HG03045 (cell line): ENCODE measurements at regions not wholly inside any gene's neighbourhood (a gene's known extent, or its start where the extent isn't known, plus 50 kb on each side); places are given as distances from the start of the nearest gene placed in this dataset.

Source experiments
- ATAC-seq: cut with Tn5 transposase; IDR thresholded peaks from one replicate; pipeline ENCODE4 v1.9.1; 2021; ENCODE audit warnings: mild to moderate bottlenecking, moderate library complexity; ENCODE audit not compliant: unreplicated experiment

DNA sequence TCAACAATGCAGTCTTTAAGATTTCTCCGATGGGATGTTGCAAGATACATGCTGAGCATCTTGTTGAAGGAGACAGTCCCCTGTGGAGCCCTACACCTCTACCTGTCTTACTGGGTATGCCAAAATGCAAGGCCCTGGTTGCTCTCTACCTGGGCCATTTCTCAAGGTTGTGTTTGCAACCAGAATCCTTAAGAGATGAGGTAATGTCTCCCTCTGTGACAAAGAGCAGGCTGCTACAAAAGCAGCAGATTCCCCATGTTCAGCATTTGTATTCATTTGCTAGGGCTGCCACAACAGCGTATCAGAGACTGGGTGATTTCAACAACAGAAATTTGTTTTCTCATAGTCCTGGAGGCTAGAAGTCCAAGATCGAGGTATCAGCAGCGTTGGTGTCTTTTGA lies 138.4 kb upstream of the RPS23 start:
- ATAC-seq = no peak

DNA sequence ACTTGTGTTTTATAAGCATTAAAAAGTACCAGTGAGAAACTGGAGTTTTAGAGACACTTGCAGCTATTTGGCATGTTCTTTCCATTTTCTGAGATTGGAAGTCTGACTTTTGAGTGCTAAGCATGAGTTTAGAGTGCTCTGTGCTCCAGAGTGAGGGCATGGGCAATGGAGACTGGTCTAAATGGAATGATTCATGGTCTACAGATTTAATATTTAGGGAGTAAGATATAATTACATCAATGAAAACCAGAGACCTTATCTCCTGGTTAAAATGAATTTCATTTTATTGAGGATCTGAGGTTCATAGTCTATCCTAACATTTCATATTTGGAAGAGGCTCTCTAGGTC lies 135.9 kb upstream of the RPS23 start:
- ATAC-seq = no peak

DNA sequence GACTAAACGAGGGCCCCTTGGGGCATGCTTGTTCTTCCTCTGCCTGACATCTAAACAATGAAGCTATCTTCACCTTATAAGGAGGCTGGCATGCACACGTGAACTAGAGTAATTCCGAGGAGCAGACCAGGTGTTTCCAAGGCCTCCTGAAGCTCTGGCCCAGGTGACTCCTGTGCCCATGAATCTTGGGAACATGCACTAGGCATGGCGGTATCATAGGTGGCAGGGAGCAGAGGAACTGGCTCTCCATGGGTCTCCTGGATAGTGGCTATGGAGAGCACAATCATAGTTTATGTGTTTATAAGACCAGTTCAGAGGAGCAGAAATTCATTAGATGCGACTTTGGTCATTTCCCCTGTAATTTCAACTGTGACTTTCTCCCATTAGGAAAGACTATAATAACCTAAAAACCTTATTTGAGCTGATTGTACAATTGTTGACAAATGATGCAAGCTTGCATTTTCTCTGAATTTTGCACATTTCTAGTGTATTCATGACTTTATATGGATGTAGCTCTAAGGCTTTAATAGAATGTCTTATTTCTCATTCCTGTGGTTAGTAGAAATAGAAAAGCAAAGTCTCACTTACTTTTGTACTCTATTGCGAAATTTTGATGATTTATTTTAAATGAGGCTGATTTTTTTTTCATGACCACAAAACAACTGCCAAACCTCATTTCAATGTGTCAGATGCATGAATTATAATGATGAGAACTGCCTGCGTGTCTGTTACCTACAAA lies 135.3 kb upstream of the RPS23 start:
- ATAC-seq = no peak

DNA sequence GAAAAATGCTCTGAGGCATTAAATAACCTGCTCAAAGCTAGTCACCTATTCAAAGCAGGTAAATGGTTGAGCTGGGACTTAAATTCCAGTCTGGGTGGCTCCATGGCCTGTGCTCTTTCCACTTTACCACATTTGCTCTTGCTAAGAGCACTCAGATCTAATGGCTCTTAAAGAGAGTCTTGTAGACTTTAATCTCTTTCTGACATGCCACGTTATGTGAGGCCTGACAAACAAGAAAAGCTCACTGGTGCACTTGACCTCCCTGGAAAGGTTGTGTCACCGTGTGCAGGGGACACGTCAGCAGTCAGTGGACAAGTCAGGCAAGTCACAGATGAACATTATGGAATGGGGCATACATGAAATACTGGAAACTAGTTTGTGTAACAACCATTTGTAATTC lies 129.9 kb upstream of the RPS23 start:
- ATAC-seq = no peak

DNA sequence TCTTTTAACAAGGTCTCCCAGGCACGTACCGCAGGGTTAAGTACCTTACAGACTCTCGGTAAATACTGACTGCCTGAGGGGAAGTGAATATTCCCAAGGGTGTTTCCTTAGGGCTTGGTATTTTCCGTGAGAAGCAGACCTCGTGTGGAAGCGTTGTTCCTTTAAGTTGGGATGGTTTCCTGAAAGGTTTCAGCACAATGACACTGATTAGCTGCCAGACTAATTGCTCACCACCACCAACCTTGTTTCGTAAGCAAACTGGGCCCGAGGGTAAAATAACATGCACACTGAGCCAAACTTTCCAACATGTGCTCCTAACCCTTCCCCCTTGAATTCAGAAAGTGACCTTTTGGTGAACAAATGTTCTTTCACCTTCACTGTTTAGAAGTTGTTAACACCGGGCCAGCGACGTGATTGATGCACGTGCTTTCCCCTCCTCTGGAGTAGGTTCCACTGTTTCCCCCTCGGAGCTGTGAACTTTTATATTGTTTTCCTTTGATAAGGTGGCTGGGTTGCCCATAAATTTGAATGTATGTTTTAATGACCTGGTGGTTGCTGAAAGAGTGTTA lies 128.1 kb upstream of the RPS23 start:
- ATAC-seq = no peak

DNA sequence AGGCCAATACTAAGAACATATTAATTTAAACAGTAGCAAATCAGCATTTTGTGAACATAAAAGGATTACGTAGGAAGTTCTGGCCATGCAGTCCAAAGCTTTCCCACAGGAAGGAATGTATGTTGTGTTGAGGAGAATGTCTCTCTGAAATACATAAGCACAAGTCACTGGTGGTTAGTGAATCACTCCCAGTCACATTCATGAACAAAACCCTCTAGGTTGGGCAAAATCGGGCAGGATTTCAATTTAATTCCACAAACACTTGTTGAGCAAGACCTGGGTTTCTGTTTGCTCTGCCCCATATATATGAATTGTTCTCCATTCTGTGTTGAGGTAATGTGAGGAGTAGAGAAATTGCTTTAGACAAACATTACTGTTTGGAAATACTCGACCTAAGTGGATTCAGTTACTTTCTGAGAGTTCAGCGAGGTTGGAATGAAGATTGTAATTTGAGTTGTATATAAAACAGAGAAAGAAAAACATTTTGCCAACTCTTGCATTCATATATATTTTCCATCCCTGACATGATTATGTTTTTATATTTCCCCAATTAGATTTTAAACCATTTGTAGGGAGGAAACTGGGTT lies 127.6 kb upstream of the RPS23 start:
- ATAC-seq = no peak

DNA sequence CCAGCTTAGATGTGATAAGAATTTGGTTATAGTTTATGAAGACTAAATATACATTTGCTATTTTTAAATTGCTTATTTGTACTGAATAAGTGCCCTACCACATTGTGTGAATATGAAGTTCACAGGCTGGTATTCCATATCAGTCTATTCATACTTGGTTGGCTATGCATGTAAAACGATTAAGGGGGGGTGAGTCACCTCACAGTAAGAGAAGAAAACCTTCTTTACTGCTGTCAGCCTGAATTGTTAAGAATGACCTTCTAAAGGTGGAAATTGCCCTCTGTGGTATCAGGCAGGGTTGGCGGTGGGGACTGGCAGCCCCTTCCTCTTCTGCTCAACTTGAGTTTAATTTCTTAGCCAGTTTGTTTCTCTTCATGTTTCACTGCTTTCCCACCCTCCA lies 127.0 kb upstream of the RPS23 start:
- ATAC-seq = no peak

DNA sequence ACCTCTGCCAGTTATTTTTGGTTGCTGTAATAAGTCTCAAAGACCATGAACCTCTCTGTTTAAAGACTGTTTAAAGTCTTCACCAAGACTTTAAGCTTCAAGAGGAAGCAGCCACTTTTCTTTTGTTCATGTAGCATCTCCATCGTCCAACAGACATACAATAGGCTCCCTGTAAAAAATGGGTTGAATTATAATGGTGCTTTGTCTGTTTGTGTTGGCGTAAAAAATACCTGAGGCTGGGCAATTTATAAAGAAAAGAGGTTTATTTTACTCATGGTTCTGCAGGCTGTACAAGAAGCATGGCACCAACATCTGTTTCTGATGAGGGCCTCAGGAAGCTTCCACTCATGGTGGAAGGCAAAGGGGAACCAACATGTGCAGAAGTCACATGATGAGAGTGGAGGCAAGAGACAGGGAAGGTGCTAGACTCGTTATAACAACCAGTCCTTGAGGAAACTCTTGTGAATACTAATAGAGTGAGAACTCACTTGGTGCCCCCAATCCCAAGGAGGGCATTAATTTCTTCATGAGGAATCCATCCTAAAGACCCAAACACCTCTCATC lies 126.3 kb upstream of the RPS23 start:
- no peak for ATAC-seq

DNA sequence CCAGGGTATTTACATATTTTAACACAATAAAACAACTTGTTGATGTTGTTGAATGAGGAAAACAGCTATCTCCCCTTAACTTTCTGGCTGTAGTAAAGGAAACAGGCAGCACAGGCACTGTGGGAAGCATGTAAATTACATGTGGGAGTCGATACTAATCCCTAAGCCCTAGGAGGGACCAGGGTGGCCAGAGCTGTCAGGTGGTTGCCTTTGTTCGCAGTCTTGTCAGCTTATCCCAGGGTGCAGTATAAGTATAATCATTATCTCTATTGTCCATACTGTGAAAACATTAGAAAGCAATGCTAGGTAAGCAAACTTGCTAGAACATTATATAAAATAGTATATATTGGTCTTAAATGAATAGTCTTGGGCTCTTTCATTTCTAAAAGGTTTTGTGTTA lies 125.6 kb upstream of the RPS23 start:
- ATAC-seq = no peak

DNA sequence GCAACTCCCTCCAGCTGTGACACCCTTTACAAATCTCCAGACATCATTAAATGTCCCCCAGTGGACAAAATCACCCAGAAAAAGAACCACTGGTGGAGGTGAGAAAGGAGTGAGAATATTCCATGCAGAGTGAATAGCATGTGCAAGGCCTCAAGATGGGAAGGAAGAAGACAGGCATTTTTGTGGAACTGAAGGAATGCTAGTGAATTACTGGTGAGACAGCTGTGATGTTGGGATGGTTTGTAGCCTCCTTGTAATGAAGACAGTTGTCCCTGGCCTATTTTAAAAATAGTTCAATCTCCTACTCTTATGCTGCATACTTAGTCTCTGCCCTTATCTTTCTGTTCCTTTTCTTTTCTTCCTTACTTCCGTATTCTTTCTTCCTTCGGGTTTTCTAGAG lies 124.9 kb upstream of the RPS23 start:
- ATAC-seq = no peak

DNA sequence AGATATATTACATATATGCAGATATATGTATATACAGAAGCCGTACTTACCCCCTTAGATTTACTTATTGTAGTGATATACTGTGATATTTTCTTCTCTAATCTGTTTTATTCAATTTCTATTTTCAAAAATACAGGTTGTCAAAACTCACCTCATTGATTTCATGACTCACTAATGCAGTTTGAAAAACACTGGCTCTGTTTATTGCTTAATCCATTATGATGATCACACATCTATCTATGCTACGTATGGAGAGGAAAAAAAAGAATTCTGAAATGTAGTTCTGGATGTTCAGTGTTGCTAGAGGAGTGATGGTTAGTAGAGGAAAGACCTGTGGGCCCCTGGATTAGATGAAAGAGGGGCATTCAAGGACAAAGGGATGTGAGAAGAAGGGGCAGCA lies 121.0 kb upstream of the RPS23 start:
- ATAC-seq = no peak

DNA sequence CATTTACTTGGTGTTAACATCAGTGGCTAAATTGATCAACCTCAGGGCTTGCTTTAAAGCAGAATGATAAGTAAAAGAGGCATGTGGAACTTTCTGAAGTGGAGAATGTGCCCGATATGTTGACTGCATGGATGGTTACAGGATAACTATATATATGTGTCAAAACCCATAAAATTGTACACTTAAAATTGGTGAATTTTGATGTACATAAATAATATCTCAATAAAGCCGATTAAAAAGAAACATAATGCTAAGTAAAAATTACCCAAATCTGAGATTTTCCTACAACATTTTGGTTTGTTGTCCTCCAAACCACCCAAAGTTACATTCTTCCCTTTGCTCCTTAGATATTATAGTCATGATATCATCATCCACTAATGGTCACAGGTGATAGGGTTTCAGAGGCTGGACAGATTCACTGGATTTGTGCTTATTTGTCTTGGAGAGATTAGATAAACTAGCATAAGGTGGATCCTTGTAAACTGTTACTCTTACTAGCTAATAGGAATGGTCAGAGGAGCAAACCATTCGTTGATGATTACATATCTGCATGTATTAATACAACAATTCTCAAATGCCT lies 119.7 kb upstream of the RPS23 start:
- ATAC-seq = no peak

DNA sequence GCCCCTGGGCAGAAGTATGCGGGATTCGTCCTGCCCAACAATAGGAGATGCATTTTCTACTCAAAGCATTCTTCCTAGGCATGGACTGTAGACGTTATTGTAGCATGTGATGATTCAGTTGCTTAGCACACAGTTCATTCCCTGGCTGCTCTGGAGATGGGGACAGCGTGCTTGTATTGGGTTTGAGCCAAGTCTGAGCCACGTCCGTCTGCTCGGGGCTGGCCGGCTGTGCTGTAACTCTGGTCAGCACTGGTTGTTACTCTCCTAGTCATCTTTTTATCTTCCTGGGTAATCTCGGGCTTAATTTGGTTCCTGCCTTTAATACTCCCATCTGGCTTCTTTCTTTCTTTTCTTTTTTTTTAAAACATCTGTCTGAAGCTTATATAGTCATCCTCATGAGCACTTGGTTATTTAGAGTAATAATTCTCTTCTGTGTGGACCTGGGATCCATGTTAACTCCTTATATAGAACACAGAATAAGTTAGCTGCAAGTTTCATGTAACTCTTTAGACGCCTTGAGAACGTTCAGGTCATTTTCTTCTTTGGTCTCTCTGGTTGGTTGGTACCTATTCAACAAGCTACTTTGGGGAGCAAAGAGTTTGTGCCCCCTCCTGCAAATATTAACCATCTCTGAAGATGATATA lies 118.8 kb upstream of the RPS23 start:
- no peak for ATAC-seq

DNA sequence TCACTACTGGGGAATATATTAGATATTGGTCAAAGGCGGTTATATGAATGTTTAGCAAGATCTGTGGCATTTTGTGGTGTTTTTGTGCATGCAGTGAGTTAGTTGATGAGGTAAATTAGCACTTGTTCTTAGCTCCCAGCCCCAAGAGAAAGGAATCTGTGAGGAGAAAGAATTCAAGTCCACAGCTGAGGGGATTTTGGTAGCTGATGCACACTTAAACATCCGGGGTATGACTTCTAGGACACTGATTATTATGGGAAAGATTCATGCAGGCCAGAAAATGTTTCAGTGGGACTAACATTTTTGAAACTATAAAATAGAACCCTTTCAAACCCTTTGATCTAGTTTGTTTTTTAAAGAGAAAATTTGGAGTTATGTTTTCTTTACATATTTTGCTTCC lies 118.2 kb upstream of the RPS23 start:
- ATAC-seq = no peak

DNA sequence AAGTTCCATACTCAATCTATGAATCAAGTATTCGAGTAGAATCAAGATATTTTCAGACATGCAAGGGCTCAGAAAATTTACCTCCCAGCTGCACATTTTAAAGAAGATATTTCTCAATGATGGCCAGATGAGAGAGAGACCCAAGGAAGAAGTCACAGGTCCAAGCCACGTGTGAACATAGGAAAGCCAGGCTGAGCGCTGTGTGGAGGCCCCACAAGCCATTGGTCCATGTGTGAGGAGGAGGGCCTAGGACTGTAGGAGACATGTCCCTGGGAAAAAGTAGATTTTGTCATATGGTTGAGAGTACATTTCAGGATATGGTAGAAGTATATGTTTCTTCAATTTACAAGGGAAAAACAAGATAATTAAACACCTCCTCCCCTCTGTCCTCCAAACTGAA lies 115.8 kb upstream of the RPS23 start:
- no peak for ATAC-seq

DNA sequence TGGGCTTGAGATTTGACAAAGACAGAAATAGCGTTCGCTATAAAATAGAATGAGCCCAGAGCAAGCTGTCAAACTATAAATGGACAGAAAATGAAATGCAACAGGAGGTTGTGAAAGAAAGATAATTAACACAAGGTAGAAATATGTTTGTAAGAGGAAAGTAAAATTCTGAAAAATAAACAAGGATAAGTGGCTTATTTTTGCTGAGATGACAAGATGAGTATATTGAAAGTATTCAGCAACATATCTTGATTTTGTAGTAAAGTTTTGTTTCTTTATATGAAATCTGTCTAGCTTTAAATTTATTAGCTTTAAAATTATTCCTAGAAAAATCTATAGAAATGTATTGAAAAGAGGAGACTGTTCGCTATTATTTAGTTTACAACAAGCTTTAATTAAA lies 111.9 kb upstream of the RPS23 start:
- no peak for ATAC-seq

DNA sequence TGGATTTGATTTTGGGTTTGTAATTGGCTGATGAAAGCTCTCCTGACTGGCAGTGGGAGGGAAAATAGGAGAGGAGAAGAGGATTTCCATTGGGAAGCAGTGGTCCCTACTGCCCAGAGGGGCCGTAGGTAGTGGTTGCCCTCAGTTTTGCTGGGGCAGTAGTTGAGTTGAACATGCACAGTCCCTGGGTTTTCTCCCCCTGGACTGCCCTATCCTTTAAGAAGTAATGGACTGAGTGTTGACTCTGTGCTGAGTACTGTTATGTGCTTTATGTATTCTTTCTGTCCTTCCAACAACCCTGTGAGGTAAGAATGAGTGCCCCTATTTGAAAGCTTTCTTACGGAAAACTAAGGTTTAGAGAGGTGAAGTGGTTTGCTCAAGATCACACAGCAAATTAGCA lies 111.2 kb upstream of the RPS23 start:
- no peak for ATAC-seq

DNA sequence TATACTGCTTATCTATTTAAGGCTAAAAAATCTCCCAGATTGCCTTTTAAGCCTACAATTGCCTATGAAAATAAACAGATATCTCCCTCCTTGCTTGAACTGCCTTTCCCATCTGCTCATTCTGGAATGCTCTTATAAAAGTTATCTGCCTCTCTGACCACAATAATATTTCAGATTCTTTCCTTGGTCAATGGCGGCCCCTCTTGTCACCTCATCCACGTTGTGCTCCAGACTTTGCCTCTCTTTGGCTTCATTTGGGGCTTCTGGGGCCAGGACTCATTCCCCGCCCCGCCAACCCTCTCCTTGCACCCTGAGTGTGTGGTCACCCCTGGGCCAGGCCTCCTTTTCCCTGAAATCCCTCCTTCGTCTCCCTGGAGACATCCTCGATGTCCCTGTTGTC lies 110.0 kb upstream of the RPS23 start:
- no peak for ATAC-seq

DNA sequence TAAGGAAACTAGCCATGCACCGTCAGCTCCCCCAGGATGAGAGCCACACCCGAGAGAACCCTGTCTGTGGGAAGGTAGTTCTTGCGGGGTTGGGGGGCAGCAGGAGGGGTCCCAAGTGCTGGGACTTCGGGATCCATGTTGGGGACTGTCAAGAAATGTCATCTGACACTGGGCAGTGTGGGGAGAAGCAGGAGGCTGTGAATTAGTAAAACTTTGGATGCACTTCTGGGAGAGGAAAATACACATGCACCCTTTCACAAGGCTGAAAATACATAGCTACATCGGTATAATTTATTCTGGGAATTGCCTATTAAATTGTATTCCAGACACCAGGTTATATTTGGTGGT lies 109.6 kb upstream of the RPS23 start:
- ATAC-seq = no peak

DNA sequence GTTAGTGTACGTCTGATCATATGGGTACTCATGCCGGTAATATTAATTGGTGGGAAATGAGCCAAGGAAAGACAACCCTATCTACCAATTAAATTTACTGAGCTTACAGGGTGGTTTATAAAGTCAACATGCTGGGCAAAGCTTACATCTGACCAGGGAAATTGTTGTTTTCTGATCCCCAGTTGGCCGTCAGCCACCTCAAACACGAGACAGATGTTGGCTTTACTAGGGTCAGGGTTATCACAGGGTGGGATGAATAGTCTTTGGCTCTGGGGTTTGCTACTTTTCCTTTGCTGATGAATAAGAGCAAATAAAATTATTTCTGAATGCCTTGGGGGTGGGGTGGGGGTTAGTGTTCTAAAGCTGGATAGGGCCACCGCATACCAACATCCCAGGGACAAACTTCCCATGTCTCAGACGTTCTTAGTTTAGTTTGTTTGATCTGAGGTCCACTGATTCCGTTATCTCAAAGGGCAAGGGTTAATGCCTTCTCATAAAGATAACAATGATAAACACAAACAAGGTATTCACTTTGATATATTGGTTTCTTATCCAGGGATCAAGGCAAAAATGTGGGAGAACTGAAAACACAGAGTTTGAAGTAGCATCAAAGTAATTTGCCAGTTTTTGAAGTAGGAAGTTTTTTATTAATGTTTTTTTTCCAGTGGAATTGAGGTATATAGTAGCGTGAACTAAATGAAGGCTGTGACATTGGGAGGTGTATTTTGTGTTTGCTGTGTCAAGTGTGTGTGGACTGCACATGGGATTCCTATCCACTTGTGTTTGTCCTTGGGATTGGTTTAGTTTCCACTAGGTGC lies 109.1 kb upstream of the RPS23 start:
- ATAC-seq = no peak

DNA sequence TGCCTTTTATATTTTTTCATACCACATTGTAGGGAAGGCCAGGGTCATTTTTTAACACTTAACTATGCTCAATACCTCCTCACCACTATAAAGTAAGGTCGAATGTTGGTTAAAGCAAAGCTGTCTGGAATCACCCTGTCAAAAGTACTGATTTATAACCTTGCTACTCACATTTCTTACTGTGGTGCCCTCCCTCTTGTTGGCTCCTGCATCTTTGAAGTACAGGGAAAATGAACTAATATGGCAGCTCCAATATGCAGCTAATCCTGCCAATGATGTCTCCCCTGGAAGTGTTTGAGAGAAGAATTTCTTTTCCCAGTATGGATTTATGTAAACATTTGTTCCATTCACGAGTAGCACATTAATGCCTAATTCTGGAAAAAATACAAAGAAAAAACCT lies 108.4 kb upstream of the RPS23 start:
- no peak for ATAC-seq
